HL-60/S4 treated with retinoic acid at 250 ng/mL for 4 days and 3 days (cell line): ENCODE measurements at regions not wholly inside any gene's neighbourhood (a gene's known extent, or its start where the extent isn't known, plus 50 kb on each side); places are given as distances from the start of the nearest gene placed in this dataset.

Experiments
- in situ Hi-C: fragments of 300-500 bp; cut with MboI; formaldehyde crosslinking; loops from 2 replicates; pipeline ENCODE4 v1.7.0; 2022; ENCODE audit warnings: low sequenced_read_pairs

DNA sequence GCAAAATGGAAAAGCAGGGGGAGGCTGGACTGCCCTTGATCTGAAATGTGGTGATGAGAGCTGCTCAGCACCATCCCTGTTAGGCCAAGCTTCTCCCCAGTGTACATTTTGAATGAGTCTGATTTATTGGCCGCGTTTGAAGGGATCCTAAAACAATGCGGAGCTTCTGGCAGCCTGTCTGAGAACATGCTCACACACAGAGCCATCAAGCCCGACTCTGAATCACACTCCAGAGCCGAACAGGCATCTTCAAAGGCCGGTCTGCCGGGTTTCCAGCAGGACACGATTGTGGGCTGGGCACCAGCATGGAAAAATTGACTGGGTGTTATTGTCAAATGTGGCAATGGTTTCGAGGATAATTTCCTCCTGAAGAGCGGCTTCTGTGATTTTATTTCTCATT, 235.9 kb downstream of the TFAP2C start:
- in situ Hi-C loops: no loop called here

- in situ Hi-C loops: no loop called here
These were observed 238.0 kb downstream of the TFAP2C start for GRCh38 chr20:56867128-56867527.

DNA sequence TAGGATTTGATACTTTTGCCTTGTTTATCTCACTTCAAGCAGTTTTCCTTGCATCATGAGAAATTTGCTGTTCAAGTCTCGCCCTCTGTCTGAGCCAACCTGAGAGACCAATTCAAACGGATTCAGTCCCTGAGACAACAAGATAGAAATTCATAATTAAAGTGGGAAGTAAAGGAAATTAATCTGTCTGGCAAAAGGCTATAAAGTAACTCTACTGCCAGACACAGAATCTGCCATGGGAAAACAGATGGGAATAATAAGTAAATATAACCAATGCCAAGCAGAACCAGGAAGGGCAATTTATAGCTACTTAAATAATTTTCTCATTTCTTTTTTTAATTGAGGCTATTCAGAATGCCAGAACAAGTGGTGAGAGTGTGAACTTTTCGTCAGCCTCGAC, 239.6 kb downstream of the TFAP2C start:
- in situ Hi-C loops: no loop called here

- in situ Hi-C loops: no loop called here
These were observed 241.2 kb downstream of the TFAP2C start for GRCh38 chr20:56870271-56870670.

- in situ Hi-C loops: no loop called here
These were observed 242.6 kb downstream of the TFAP2C start for GRCh38 chr20:56871691-56872090.

- in situ Hi-C loops: no loop called here
These were observed 243.7 kb downstream of the TFAP2C start for GRCh38 chr20:56872620-56873458.

GRCh38 chr20:56873836-56874235, 244.7 kb downstream of the TFAP2C start:
- in situ Hi-C loops: no loop called here

GRCh38 chr20:56875052-56875659, 246.1 kb downstream of the TFAP2C start:
- in situ Hi-C loops: no loop called here

DNA sequence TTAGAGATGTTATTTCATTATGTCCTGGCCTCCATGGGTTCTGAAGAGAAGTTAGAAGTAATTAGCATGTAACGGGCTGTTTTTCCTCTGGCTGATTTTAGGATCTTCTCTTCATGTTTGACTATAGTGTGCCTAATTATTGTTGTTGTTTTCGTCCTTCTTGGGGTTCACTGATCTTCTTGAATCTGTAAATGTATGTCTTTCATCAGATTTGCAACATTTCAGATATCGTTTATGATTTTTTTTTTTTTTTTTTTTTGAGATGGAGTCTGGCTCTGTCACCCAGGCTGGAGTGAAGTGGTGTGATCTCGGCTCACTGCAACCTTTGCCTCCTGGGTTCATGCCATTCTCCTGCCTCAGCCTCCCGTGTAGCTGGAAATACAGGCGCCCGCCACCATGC, 246.7 kb downstream of the TFAP2C start:
- in situ Hi-C loops: no loop called here

GRCh38 chr20:56885521-56885920, 256.4 kb downstream of the TFAP2C start:
- in situ Hi-C loops: no loop called here

DNA sequence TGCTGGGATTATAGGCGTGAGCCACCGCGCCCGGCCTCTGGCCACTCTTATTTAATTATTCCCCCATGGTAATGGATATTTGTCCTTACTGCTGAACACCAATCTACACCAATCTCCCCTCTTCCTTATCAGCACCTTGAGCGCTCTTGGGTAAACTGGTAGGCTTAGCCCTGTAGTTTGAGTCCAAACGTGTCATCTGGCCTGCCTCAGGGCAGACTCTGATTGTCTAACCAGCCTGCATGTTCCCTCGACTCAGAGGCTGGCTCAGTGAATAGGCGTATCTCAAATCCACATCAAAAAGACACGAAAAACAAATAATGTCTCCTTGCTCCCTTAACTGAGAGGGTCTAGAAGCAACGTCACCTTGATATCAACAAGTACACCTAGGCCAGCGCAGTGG, 260.9 kb downstream of the TFAP2C start:
- in situ Hi-C loops: no loop called here

DNA sequence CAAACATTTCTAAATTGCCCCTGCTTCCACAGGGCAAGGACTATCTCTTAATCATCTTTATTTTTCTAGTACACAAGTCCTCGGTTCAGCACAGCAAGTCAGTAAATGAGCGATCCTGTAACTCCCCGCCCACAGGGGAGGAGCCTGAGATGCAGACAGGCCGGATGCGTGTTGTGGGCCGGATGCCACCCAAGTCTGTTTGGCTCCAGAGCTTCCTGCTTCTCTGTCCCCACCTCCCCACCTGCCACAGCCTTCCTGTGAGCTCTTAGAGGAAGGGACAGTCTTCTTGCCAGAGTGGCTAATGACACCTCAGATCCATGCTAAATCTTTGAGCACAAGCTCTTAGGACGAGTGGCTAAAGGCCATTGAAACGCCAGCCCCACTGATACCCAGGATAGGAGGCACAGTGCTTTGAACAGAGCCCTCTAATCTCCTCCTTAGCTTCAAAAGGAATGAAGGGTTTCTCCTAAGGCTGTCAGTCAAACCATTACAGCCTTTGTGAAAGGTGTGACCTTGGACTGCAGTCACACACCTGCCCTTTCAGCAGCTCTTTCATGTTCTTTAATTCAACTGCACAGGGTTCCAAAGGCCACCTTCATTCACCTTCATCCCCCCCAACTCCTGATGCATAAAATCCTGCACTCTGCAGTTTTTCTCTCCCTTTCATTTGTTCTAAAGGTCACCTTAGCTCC, 264.3 kb downstream of the TFAP2C start:
- in situ Hi-C loops: no loop called here

- in situ Hi-C loops: no loop called here
These were observed 267.3 kb downstream of the TFAP2C start for GRCh38 chr20:56896447-56896846.

DNA sequence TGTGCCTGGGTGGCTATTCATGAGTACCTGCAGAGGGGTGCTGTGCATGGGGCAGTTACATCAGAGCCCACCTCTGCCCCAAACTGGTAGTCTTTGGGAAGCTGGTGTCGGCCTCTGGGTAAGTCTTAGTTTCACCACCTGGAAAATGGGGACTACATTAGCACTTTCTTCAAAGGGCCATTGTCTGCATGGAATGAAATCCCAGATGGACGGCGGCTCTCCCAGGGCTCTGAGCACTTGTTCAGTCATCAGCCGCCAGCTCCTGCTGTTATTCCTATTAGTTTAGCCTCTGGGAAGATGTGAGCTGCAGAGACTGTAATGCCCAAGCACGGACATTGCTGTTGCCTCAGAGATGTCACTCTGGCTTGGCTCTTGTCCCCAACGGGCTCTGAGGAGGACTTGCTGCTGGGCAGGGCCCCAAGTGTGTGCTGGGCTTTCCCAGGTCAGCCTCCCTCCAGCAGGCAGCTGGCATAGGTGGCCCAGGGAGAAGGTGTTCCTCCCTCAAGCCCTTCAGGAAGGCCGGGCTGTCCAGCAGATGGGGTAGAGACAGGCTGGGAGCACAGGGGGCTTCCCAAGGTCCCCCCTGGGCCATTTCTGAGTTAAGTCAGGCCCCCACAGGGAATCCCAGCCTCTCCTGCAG, 268.3 kb downstream of the TFAP2C start:
- in situ Hi-C loops: no loop called here

GRCh38 chr20:56897958-56898349, 268.8 kb downstream of the TFAP2C start:
- in situ Hi-C loops: no loop called here

DNA sequence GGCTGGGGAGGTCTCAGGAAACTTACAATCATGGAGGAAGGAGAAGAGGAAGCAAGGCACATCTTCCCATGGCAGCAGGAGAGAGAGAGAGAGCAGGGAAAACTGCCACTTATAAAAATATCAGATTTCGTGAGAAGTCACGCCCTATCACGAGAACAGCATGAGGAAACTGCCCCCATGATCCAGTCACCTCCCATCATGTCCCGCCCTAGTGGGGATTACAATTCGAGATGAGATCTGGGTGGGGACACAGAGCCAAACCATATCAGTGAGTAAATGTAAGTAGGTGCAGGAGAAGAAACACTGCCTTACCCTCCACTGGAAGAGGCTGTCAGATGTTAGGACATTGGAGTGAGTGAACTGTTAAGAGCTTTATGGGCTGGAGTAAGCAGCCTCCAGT, 270.4 kb downstream of the TFAP2C start:
- in situ Hi-C loops: no loop called here

DNA sequence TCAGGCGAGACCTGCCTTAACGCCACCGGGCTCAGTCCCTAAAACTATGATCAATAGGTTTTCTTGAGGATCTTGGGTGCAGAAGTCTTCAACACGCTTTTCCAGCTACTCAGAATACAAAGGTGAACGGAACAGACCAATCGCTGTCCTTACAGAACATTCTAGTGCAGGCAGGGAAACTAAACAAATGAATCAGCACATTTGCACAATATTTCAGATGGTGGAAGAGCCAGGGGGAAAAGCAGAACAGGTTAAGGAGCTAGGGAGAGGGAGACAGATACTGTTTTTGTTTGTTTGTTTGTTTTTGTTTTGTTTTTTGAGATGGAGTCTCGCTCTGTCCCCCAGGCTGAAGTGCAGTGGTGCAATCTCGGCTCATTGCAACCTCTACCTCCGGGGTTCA, 271.1 kb downstream of the TFAP2C start:
- in situ Hi-C loops: no loop called here

DNA sequence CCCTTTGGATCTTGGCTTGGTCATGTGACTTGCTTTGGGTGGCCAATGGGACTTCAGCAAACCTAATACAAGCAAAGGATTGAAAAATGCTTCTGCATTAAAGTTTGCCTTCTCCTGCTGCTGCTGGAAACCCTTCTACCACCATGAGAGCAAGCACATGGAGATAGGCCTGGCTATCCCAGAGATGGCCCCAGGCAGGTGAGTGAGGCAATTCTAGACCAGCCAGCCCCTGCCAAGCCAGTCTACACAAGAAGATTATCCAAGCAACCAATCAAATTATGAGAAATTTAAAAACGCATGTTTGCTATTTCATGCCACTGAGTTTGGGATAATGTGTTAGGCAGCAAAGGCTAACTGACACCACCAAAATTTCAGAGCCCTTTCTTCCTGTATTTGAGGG, 274.3 kb downstream of the TFAP2C start:
- in situ Hi-C loops: no loop called here

DNA sequence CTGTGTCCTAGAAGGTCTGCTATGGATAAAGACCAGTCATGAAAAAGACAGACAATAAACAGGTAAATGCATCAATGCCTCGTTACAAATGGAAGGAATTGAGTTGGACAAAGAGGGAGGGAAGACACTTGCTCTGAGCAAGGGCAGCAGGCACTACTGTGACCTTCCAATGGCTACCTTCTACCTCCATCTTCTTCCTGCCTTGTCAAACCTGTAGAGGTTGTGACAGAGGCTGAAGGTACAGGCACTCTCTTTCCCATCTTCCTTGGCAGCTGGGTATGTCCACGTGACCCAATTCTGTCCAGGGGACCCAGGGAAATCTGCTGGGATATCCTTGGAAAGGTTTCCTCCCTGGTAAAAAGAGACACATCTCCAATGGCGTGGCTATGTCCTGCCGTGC, 274.8 kb downstream of the TFAP2C start:
- in situ Hi-C loops: no loop called here

DNA sequence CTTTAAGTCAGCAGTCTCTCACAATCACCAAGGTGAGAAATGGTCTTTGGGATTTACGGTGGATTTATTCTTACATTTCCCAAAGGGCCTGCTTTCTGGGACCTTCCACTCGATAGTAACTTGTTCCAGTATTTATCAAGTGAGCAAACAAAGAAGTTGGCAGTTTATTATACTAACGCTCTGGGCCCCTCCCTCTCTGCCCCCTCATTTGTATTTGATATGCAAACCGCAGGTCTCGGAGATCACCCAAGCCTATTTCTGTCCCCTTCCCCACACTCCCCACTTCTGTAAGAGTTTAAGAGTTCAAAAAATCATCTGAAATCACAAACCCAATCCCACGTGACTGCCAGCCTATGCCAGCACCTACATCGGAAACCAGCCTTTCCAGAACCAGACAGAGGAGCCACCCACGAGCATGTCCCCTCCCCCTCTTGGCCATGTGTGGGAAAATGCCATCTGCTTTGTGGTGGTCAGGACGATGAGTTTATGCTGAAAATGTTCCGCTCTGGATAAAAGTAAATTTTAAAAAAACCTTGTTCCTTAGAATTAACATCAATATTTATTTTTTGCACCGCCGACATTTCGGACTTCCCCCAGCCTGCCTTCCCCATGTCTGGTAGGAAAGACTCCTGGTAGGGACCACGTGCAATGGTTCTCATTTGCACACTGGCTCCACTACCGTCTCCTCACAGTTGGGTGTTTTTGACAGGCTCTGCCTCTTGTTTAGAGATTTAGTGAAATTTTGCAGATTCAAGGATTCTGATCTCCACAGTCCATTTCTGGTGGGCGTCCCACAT, 281.0 kb downstream of the TFAP2C start:
- in situ Hi-C loops: no loop called here

DNA sequence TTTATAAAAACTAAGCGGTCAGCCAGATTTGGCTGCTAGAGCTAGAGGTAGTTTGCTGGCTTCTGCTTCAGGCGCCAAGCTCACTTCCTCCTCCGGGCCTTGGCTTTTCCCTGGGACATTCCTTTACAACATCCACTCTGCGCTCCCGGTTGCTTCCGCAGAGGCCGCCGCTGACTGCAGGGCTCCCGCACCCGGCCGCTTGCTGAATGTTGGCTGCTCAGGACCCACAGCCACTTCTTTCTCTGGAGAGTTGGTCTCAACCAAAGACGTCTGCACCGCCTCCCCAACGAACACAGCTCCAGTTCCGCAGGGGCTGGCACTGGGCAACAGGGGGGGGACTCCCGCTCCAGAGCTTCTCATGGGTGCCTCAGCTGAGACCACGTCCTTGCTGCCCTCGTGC, 282.8 kb downstream of the TFAP2C start:
- in situ Hi-C loops: no loop called here
